ENCODE measurements at regions not wholly inside any gene's neighbourhood (a gene's known extent, or its start where the extent isn't known, plus 50 kb on each side); places are given as distances from the start of the nearest gene placed in this dataset.
A peak's percentile ranks its signal among the peaks of the same experiment; 100 is the strongest.
"Not testable (repeated sequence)": the region's sequence is repeated elsewhere in the genome, so short reads cannot be mapped to it uniquely, and the experiment has no call there.

GRCh38 chr16:65756163-65756562 is 610.3 kb upstream of the CDH5 start:
- no peak for DNase-seq

GRCh38 chr16:65754820-65755691 is 611.4 kb upstream of the CDH5 start:
- DNase-seq = no peak

- no peak for DNase-seq
Measured at GRCh38 chr16:65752522-65752844, 614.0 kb upstream of the CDH5 start.

- no peak for DNase-seq
Measured at GRCh38 chr16:65751622-65752521, 614.6 kb upstream of the CDH5 start.

DNA sequence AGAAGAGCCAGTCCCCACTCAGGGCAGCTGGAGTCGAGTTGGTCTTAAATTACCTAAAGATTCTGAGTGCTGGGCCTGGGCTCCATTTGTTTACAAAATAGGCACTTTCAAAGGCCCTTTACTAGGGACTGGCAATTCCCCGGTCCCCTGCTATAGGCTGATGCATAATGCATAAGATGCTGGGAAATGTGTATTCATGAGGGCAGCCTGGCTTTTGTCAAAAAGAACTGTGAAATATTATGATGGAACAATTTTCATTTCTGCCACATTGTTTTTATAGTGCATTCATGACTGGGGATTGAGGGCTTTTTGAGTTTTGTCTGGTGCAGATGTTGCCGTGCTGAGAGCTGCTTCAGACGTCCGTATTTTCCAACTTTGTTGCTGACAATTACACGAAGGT is 617.0 kb upstream of the CDH5 start:
- no peak for DNase-seq

DNA sequence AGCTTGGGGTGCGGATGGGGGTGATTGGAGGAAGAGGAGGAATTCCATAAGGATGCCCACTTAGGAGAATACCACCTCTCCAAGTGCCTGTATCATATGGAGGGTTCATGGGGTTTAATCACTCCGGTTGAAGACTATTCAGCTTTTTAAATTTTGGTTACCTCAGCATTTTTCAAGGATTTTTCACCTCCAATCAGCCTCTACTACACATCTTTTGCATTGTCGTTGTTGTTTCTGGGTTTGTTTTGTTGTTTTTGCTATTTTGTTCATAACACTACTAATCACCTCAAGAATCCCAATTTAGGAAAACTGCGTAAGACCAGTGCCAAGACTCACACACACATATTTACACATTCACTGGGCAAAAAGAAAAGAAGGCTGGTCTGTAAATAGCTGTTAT is 619.5 kb upstream of the CDH5 start:
- no peak for DNase-seq

- DNase-seq = no peak
Measured at GRCh38 chr16:65745201-65745708, 621.2 kb upstream of the CDH5 start.

DNA sequence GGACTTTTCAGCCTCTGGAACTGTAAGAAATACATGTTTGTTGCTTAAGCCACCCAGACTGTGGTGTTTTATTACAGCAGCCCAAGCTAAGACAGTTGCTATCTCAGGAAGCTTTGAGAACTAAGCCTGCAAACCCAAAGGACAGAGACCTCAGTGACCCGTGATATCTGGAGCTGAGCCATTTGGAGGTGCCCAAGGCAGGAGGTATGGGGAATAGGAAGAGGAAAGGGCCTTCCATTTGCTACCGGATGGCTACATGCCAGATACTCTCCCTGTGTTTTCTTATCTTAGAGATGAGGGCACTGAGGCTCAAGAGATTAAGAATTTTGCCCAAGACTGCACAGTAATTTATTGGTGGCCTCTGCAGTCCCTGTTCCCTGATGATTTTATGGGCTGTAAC is 622.1 kb upstream of the CDH5 start:
- no peak for DNase-seq

- no peak for DNase-seq
Measured at GRCh38 chr16:65743558-65743957, 621.7 kb upstream of the CDH11 start.

DNA sequence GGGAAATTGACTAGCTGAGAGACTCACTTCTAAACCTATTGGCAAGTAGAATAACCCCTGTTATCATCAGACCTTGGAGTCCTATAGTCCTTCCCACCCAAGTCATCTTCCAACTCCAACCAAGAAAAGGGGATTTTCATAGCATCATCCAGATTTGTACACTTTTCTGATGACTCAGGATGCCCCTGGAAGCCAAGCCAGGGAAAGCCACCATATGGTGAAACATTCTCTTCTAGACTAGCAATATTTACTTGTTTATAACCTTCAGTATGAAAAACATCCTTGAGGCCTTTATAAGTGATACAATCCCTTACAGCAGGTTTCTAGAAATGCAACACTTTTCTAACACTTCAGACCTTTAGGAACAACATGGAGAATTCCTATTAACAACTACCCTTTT is 618.8 kb upstream of the CDH11 start:
- no peak for DNase-seq

DNA sequence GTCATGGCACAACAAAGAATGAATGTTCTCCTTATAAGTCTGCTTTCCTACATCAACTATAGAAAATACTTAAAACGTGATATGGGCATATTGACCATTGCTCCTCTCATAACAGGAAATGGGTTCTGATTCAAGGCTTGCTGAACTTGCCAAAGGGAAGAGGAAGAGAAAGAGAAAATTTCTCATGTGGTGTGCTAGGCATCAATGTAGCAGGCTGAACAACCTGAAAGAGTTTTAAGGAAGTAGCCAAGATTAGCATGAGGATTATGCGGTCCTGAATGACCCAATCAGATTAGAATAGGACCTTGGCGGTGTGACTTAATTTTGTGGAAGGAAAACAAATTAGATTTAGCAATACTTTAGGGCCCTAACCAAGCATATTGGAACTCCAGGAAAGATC is 617.7 kb upstream of the CDH11 start:
- DNase-seq = no peak

- DNase-seq = no peak
Measured at GRCh38 chr16:65737831-65738230, 616.0 kb upstream of the CDH11 start.

DNA sequence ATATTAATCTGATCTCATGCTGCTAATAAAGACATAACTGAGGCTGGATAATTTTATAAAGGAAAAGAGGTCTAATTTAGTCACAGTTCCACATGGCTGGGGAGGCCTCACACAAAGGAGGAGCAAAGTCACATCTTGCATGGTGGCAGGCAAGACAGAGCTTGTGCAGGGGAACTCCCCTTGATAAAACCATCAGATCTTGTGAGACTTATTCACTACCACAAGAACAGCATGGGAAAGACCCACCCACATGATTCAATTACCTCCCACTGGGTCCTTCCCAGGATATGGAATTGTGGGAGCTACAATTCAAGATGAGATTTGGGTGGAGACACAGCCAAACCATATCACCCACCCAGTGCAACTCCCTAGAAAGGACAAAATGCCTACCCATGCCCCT is 613.8 kb upstream of the CDH11 start:
- not testable (repeated sequence) for DNase-seq

DNA sequence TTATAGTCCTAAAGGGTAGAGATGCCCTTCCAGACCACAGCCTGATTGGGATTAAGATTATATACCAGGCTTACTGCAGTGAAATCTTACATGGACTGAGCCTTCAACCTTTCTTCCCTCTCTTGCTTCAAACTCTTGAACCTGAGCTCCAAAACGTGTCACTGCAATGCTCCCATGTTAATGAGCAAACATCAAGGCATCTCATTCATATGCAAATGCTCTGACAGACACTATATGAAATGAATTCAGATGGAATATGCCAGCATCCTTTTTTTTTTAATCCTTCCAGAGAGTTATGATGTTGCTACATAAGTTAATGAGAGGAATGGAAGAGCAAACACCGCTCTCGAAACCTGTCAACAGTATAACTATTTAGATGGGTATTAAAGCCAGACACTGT is 611.9 kb upstream of the CDH11 start:
- no peak for DNase-seq

DNA sequence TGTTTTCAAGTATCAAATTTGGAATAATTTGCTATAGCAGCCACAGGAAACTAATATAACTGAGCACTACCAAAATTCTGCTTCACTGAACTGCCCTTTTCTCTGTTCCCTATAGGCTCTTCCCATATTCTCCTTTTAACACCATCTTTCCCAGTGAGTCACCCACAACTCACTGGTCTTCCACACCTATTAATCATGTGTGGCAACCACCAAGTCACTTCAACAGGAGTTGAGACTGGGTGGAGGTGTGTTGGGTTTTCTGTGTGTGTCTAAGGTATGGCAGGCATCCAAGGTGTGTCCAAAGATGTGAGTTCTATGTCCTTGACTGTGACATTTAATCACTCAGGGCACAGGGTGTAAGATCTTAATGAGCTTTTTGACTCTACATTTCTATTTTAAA is 610.0 kb upstream of the CDH11 start:
- DNase-seq = no peak

GRCh38 chr16:65728652-65729051 is 606.8 kb upstream of the CDH11 start:
- no peak for DNase-seq

DNA sequence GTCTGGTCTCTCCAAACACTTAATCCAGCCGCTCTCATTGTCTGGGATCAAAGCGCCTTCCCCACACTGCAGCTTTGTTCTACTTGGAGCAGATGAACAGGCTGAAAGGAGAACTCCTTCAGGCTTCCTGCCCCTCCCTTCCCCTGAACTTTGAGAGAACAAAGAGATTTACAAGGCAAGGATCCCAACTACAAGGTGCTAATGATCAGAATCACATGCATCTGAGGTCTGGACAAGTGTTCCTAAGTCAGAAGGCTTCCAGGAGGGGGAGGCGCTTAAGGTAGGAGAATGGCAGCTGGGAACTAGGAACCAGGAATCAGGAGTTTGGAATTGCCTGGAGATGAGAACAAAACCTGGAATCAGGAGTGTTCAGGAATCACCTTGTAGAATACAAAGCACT is 606.3 kb upstream of the CDH11 start:
- DNase-seq = no peak

- DNase-seq = no peak
Measured at GRCh38 chr16:65727534-65728137, 605.8 kb upstream of the CDH11 start.

DNA sequence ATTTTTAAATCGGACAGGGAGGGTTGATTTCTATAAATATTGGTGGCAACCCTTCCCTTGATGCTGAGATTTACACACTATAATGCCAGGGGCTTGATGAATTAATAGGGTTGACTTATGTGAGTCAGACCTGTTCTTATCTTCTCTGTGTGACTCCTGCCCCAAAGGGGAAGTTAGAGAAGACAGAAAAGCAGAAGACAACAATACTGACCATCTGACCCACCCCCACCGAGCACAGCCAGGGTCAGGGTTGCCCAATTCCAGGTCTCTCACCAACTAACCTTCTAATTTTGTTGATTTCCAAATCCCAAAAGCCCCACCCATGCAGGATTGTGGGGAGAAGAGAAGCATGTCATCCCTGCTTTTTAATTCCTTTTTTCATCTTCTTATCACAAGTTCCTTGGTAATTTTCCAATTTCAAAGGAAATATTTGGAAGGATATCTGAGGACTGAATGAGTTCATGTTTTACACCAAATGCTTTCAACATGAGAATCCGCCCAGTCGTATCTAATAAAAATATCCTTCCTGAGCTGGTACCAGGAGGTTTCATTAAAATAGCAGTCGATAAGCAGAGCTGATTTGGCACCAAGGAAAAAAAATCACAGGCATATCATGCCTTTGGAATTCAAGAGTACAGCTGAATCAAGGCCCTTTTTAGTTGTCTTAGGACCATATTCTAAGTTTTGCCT is 603.4 kb upstream of the CDH11 start:
- DNase-seq = peak in 3 of 14 donors; percentile 1 to 8 (median 3)

GRCh38 chr16:65722429-65722828 is 600.6 kb upstream of the CDH11 start:
- no peak for DNase-seq

DNA sequence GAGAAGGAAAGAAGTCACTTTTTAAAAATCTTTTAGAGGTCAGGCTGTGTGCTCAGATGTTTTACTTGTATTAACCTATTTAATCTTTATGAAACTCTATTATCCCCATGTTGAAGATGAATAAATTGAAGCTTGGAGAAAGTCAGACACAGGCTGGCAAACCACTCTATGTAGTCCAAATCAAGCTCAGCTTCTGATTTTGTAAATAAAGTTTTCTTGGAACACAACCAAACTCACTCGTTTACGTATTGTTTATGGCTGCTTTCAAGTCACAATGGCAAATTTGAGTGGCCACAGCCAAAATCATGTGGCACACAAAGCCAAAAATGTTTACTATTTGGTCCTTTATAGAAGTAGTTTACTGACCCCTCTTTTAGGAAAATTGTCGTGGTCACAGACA is 596.0 kb upstream of the CDH11 start:
- DNase-seq = no peak

All from C1 segment of cervical spinal cord (tissue), 14 donors.